ENCODE measurements at regions not wholly inside any gene's neighbourhood (a gene's known extent, or its start where the extent isn't known, plus 50 kb on each side); places are given as distances from the start of the nearest gene placed in this dataset.
"Not testable (repeated sequence)": the region's sequence is repeated elsewhere in the genome, so short reads cannot be mapped to it uniquely, and the experiment has no call there.

DNA sequence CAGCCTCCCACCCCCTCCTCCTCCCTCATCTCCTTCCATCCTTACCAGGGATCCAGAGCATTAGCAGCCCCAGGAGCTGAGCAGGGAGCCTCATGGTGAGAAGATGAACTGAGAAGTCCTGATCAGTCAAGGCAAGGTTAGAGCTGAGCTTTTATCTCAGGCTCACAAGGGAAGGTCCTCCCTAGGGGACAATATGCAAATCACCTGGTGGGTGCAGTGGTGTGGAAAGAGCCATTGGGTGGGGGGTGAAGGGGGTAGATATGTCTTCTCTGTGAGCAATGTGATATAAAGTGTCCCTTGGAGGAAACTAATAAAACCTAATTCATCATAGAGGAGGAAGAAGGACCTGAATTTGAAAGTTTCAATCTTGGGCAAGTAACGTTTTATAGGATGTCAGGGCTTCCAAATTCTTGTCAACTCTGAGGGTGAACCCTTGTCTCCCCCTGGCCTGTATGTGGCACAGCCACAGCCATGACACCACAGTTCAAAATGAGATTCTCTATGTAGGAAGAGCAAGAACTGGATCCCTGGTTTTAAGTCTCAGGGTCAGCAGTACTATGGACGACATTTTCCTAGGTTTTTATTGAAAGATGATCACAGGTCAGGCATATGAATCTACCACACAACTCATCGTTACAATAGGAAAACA, 543.5 kb downstream of the RPIA start:
- DNase-seq = not testable (repeated sequence)

DNA sequence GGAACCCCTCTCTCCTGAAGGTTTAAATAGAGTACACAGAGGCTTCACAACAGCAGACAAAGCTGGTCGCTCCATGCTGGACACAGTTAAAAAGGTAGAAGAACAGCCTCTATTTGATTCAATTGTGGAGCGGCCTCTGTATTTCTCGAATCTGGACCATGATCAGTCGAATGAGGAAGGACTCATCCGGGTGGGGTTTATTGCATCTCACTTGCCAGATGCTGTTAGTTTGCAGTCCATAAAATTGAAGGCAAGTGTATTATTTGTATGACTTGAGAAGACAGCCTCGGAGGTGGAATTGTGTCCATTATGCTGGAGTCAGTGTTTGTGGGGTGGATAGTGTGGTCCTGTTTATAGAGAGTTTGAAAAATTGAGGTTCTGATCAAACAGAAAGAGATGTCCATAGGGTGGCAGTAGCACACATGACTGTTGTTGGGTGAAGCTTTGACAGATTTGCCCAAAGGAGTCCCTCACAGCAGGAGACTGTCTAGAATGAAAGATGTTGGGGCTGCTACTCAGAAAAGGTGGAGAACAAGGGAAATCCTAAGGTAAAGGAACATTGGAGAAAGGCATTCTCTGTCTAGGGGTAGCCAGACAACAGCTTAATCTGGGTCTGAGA, 545.5 kb downstream of the RPIA start:
- DNase-seq = not testable (repeated sequence)

DNA sequence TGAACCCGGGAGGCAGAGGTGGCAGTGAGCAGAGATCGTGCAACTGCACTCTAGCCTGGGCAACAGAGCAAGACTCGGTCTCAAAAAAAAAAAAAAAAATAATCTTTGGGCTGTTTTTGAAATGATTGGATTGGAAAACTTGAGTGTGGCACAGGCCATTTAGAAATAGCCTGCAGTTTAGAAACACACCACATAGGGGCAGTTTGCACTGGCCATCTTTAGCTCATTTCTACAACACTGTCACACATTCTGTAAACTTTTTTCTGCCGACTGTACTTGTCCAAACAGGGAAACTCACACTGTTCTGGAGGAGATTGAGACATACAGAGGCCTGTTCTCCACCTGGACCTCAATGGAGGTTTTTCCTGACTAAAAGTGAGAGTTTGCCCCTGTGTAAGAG, 546.3 kb downstream of the RPIA start:
- not testable (repeated sequence) for DNase-seq

DNA sequence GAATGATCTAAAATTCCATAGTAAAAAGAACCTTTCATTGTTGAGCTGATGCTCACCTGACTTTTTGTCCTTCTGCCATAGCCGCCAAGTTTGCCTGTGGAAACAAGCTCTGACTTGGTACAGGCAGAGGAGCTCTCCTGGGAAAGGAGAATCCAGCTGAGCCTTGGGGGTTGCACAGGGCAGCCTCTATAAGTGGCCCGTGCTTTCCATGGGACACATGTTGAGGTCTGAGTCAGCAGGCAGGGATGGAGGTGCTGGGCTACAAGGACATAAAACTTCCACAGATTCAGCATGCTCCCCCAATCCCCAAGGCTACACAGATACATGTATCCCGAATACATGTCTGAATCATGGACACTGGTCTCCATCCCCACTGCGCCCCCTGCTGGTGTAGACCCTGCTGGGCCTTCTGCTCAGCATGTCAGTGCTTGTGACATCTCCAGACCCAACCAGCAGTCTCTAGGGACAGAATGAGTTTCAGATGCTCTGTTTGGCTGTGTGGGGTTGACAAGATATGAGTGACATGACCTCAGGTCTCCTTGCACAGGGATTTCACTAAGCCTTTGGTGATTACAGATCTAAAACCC, 551.7 kb downstream of the RPIA start:
- not testable (repeated sequence) for DNase-seq

DNA sequence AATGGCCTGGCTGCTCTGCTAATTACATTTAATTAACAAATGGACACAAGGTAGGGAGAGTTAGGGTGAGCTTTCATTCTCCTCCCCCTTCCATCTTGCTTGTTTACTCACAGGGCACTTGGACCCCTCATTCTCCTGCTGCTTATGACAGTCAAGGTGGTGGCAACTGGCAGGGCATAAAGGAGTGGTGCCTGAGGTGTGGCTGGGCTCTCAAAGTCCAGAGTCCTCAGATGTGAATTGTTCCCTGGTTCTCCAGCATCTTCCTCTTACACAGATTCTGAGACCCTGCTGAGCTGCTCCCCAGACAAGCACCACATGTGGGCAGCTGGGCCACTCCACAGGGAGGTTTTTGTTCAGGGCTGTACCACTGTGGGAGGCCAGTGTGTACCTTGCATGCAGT, 552.9 kb downstream of the RPIA start:
- DNase-seq = not testable (repeated sequence)

DNA sequence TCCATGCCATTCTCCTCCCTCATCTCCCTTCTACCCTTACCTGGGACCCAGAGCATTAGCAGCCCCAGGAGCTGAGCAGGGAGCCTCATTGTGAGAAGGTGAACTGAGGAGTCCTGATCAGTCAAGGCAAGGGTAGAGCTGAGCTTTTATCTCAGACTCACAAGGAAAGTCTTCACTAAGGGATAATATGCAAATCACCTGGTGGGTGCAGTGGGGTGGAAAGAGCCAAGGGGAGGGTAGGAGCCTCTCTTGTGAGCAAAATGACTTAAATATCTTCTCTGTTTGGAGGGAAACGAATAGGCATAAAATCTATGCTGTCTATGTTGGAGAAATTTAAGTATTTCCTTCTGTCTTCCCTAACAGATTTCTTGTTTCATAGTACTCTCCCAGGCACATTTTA, 554.0 kb downstream of the RPIA start:
- DNase-seq = not testable (repeated sequence)

DNA sequence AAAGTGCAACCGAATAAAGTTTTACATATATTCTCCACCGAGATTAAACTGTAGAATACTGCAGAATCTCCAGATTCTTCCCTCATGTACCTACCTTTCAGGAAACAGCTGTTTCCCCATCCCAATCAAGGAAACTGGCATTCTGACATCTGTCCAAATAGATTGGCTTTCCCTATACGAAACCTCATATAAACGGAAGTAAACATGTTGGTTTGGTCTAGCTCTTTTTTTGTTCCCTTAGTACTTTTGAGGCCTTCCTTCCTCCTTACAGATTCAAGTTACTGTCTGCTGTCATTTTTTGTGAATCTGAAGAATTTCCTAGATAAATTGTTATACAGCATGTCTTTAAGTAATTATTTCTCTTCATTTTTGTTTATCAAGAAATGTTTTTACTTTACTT, 554.6 kb downstream of the RPIA start:
- peak; percentile 2 for DNase-seq

DNA sequence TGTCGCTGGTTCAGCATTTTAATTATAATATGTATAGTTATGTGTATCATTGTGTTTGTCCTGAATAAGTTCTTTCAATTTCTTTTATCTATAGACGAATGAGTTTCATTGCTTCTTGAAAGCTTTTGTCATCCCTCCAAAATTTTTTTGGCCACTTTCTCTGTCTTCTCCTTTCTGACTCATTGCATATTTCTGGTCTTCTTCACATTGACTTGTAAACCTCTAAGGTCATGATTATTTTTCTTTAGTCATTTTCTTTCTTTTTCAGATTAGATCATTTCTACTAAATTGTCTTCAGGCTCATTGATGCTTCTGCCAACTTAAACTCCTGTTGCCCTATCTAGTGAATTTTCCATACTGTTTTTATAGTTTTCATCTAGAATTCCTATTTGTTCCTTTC, 555.1 kb downstream of the RPIA start:
- peak; percentile 6 for DNase-seq

DNA sequence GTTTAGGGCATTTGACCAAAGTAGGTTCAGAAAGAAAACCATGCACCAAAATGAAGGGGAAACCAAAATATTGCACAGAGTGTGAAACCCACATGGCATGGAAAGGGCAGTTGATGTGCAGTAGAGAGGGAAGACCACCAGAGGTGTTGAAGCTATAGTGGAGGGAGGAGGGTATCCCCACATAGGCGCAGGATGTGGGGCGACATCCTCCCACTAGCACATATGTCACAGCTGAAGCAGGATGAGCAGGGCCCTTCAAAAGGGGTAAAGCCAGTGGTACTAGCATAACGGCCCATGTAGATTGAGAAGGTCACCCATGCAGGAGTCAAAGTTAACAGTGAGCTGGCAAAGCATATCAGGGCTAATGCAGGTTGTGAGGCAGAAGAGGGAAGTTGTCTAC, 563.5 kb downstream of the RPIA start:
- not testable (repeated sequence) for DNase-seq

DNA sequence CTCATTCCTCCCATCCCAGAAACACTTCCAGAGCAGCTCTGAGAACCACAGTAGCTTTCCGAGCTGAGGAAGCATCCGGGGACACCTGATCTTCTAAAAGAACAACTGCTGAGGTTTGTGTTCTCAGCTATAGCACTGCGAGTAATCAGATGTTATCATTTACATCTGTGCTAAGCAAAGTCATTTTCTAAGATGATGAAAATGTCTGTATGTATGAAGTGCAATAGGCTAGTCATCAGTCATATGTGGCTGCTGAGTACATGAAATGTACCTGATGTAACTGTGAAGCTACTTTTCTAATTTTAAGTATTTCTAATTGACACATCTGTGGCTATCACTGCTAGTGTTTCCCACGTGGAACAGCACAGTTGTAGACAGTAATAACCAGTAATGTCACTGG, 582.0 kb downstream of the RPIA start:
- not testable (repeated sequence) for DNase-seq

DNA sequence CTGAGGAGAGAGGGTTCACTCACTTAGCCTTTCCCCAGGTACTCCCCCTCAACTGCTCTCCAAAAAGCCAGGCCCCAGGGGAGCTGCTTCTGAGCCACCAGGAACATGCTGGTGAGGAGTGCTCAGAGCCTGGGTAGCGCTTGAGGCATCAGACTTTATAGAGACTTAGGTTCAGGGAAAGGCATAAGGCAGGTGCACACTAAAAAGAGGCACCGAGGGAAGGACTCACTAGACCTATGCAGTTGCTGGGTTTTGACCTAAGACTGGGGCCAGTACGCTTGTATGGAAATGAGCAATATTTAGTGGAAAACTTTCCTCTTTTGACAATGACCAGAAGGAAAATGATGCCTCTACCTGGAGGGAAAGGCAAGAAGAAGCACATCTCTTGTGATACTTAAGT, 589.1 kb downstream of the RPIA start:
- not testable (repeated sequence) for DNase-seq

DNA sequence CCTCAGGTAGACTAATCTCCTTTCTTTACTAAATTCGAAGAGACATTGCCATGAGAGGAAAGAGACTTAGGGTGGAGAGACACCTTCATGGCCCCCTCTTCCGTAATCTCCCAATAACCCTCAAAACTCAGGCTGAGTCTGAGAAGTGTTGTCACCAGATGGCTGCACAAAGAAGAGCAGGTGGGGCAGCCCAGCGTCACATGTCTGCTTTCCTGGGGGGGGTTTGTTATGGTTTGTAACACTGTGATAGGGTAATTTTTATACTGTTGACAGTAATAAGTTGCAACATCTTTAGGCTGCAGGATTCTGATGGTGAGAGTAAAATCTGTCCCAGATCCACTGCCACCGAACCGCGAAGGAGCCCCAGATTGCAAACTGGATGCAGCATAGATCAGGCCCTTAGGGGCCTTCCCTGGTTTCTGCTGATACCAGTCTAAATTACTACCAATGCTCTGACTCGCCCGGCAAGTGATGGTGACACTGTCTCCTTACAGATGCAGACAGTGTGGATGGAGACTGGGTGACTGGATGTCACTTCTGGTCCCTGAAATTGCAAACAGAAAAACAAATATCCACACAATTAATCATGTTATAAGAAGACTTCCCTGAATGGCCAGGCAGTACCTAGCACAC, 595.1 kb downstream of the RPIA start:
- DNase-seq = not testable (repeated sequence)

DNA sequence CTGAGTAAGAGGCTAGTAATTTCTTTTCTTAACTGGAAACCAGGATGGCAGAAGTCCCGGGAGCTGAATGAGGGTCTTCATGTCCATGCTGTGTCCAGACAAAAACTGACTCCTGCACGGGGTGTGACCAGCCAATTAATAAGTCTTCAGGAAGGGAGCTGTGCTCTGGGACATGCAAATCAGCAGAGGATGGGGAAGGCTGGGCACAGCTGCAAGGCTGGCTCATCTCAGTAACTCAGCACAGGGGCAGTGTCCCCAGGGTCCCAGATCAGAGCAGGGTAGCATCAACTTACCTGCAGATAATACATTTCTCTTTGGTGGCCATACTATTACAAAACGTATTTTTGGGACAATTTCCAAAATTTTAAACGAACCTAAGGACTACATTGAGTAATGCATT, 595.6 kb downstream of the RPIA start:
- DNase-seq = not testable (repeated sequence)

DNA sequence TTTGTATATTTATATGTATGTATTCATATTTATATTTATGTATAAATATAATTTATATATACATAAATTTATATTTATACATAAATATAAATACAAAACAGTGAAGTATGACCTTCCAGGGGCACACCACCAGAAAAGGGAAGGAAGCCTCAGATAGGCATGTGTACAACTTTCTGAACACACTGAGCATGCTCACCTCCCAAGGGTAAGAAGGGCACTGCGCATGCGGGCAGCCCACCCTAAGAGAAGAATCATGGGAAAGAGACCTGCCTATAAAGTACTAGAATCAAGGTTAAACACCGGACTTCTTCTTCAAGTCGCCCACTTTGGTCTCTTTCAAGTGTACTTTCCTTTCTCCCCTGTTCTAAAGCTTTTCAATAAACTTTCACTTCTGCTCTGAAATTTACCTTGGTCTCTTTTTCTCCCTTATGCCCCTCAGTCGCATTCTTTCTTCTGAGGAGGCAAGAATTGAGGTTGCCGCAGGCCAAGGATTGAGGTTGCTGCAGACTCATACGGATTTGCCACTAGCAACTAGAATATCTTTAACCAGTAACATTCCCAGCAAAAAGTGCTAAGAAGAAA, 600.3 kb downstream of the RPIA start:
- DNase-seq = not testable (repeated sequence)

DNA sequence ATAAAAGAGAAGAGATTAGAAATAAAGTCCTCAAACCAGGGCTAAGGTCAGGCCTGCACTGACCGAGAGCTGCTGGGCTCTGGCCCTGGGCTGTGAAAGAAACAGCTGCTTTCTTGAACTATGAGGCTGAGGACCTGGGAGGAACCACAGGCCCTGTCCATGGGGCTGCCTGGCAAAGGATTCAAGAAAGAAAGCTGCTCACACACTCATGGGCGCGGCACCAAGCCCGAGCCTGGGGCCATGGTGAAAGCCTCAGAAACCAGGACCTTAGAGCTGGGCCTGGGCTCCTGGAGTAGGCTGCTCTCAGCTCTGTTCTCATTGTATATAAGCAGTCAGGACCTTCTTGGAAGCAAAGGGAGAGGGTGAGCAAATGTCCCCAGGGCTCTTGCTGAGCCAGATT, 601.9 kb downstream of the RPIA start:
- DNase-seq = not testable (repeated sequence)

DNA sequence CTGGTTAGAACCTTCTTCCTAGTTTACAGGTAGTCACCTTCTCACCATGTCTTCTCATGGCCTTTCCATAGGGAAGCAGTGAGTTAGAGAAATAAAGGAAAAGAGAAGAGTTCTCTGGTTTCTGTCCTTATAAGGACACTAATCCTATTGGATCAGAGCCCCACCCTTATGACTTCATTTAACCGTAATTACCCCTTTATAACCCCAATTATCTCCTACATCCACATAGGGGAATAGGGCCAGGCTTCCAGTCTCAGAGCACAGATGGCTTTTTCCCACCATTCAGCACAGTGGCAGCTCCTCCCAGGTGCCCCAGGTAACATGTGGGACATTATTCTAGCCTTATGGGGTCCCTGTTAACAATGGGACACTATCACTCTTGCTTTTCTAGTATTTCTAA, 602.9 kb downstream of the RPIA start:
- not testable (repeated sequence) for DNase-seq

DNA sequence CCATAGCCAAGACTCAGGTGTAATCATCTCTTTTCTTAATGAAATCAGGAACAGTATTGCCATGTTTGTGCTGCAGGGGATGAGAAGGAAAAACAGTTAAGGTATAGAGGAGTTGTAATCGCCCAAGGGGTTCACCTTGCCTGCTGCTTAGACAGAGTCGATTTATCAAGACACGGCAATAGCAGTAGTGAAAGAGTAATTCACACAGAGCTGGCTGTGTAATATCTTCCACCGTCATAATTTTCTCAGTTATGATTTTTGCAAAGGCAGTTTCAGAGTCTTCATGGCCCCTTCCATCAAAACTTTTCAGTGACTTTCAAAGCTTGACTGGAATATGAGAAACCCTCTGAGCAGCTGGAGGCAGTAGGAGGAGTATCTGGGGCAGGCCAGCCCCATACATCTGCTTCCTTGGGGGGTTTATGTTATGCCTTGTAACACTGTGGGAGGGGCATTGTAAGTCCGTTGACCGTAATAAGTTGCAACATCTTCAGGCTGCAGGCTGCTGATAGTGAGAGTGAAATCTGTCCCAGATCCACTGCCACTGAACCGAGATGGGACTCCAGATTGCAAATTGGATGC, 605.4 kb downstream of the RPIA start:
- not testable (repeated sequence) for DNase-seq

DNA sequence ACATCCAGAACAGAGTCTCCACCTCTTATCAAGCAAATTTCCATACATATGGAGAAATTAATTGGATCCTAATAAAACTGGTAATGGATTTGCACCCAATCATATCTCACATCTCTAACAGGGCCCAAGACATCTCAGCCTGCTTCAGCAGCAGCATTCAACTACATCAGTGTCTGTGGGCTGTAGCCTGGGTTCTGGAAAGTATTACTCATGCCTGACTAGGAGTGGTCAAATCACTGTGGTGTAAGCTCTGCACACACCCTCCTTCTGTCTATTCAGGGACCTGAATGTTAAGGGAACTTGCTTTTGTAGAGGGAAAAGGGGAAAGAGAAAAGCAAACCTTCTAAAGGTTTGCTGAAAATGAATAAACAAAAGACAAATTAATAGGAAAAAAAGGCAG, 607.7 kb downstream of the RPIA start:
- DNase-seq = not testable (repeated sequence)

DNA sequence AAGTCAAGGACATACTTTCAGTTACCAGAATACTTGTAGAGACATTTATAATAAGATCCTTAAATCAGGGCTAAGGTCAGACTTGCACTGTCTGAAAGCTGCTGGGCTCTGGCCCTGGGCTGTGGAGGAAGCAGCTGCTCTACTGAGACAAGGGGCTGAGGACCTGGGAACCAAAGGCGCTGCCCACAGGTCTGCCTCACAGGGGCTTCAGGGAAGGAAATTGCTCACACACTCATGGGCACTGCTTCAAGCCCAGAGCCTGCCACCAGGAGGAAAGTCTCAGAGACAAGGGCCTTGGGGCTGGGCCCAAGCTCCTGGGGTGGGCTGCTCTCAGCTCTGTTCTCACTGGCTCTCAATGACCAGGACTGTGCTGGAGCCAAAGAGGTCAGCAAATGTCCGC, 614.1 kb downstream of the RPIA start:
- not testable (repeated sequence) for DNase-seq

DNA sequence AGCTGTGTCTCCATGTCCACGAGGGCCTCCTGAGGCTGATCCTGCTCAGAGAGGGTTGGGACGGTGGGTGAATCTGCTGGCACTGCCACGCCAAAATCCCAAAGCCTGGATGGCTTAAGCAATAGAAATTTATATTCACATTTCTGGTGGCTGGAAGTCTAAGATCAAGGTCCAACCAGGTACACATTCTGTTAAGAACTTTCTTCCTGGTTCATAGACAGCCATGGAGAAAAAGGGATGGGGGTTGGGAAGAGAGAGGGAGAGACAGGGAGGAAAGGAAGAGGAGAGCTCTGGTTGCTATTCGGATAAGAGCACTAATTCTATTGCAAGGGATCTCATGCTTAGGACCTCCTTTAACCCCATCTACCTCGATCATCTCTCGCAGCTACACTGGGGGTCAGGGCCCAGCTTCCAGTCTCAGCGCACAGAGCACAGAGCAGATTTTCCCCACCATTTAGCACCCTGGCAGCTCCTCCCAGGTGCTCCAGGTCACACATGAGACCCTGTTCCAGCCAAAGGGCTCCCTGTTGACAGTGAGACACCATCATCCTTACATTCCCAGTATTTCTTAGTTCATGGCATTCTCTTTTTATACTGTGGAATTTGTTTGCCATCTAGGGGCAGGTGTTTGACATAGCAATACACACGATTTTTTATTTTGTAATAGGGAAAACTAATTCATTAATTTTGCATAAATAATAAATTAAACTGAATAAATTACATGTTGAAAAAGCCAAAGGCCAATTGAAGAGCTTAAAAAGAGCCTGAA, 615.6 kb downstream of the RPIA start:
- DNase-seq = not testable (repeated sequence)

DNA sequence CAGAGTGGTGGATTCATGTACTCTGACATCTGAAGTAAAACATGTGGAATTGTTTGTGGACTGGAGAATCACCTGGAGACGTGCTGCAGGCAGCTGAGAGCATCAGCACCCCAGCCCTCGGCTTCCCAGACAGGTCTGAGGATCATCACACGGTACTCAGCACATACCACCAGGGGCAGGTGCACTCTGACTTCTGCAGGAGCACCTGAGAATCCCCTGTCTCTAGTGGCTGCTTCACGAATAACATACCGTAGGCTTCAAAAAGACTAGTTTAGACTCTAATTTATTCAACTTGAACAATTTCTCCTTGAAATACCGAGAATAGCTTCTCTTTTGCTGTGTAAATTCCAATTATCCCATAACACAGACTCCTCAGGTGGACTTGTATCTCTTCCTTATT, 627.5 kb downstream of the RPIA start:
- not testable (repeated sequence) for DNase-seq

DNA sequence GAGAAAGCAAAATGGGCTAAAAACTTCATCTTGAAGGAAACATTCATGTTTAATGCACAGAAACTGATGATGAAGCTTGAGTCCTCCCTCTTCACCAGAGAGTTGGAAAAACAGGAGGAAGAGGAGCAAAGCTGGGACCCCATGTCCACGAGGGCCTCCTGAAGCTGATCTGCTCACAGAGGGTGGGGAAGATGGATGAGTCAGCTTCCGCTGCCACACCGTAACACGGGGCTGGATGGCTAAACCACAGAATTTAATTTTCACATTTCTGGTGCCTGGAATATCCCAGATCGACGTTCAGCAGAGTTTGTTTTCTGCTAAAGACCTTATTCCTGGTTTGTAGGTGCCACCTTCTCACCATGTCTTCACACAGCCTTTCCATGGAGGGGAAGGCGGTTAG, 634.4 kb downstream of the RPIA start:
- DNase-seq = not testable (repeated sequence)
